WERI-Rb-1 (cell line): ENCODE measurements at regions not wholly inside any gene's neighbourhood (a gene's known extent, or its start where the extent isn't known, plus 50 kb on each side); places are given as distances from the start of the nearest gene placed in this dataset.
"Not testable (repeated sequence)": the region's sequence is repeated elsewhere in the genome, so short reads cannot be mapped to it uniquely, and the experiment has no call there.

ENCODE experiments used
- DNase-seq: peaks from one replicate; pipeline ENCODE4 v3.0.0-alpha.2; 2020
- H3K27ac ChIP-seq: fragments of 250-450 bp; sonication (Bioruptor Pico); 2 replicates; pipeline ENCODE4 v1.5.1; 2020; ENCODE audit warnings: mild to moderate bottlenecking, moderate library complexity
- H3K27me3 ChIP-seq: fragments of 250-450 bp; sonication (Bioruptor Pico); 2 replicates; pipeline ENCODE4 v1.5.1; 2021; ENCODE audit warnings: mild to moderate bottlenecking, low read depth, moderate library complexity; ENCODE audit not compliant: insufficient read depth, severe bottlenecking
- H3K36me3 ChIP-seq: fragments of 250-450 bp; sonication (Bioruptor Pico); 2 replicates; pipeline ENCODE4 v1.5.1; 2020; ENCODE audit warnings: mild to moderate bottlenecking, moderate library complexity
- H3K4me3 ChIP-seq: 2 replicates; pipeline ENCODE4 v1.5.1; 2011; ENCODE audit warnings: low read depth, mild to moderate bottlenecking, control low read depth, low read length
- H3K9me3 ChIP-seq: fragments of 250-450 bp; sonication (Bioruptor Pico); 2 replicates; pipeline ENCODE4 v1.5.1; 2021; ENCODE audit warnings: mild to moderate bottlenecking, moderate library complexity; ENCODE audit not compliant: severe bottlenecking
- CTCF ChIP-seq: IDR thresholded peaks from 2 replicates; pipeline ENCODE4 v1.5.1; 2011; ENCODE audit warnings: low read depth, mild to moderate bottlenecking, control low read depth, inconsistent platforms, low read length

DNA sequence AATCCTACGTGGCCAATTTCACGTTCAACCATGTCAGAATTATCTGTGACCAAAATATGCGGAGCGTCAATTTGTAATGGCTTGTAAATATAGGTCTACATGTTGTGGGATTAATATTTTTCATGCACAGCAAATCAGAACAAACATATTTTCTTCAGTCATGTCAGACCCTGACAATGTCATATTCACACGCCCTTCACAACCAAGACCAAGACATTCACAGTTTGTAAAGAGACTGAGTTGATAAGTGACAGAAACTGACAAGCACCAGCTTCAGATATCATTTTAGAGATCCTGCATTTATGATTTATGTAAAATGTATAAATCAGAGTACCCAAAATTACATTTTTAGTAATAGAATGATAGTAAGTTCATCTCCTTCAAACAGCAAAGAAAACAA, 57.3 kb upstream of the NOVA1 start:
- H3K9me3 ChIP-seq: no peaks in the 10 kb centered on the region
- TF ChIP-seq CTCF: no peak
- no peaks in the 10 kb centered on the region for H3K27me3 ChIP-seq
- no peak for DNase-seq
- H3K27ac ChIP-seq: no peak overlapping the region
- no peaks in the 10 kb centered on the region for H3K36me3 ChIP-seq
- H3K4me3 ChIP-seq: no peak overlapping the region

DNA sequence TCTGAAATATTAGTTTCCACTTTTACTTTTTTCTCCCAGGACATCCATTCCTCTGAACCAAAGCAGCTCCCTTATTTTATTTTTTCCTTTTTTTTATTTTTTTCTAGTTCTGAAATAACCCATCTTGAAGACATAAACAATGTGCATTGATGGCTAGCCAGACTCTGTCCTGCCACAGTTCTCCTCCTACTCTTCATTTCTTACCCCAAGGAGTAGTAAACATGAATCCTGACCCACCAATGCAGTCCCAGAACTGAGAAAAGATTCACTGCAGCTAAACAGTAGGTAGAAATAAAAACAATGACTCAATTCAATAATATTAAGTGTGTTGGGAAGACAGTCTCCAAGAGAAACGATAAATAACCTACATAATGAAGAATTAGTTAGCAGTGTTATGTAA, 65.7 kb upstream of the NOVA1 start:
- H3K4me3 ChIP-seq: no peak overlapping the region
- H3K36me3 ChIP-seq: no peaks in the 10 kb centered on the region
- H3K27ac ChIP-seq: no peak overlapping the region
- H3K27me3 ChIP-seq: no peaks in the 10 kb centered on the region
- no peak for DNase-seq
- no peak for TF ChIP-seq CTCF
- H3K9me3 ChIP-seq: no peaks in the 10 kb centered on the region

GRCh38 chr14:26678732-26679420, 81.0 kb upstream of the NOVA1 start:
- not testable (repeated sequence) for DNase-seq

DNA sequence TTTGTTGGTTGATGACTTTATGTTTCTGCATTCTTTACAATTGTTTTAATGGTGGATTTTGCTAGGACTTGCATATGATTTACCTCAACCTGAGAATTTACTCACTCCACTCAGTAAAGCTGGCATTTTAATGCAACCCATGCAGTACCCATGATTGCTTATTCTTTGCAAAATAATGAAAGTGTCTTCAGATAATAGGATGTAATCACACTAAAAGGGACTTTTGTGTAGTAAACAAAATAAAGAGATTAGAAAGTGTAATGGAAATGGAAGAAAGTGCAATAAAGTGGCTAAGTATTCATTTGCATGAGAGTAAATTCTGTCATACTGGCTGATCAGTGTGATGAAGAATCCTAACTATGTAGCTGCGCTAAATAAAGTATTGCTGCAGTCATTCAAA, 87.6 kb upstream of the NOVA1 start:
- DNase-seq: no peak
- H3K27ac ChIP-seq: no peak overlapping the region
- H3K36me3 ChIP-seq: no peaks in the 10 kb centered on the region
- H3K4me3 ChIP-seq: no peak overlapping the region
- TF ChIP-seq CTCF: no peak
- H3K27me3 ChIP-seq: no peaks in the 10 kb centered on the region
- H3K9me3 ChIP-seq: peaks cover 5% of the 10 kb centered on the region

More at GRCh38 chr14:26678732-26679420, 81.0 kb upstream of the NOVA1 start:
- H3K9me3 ChIP-seq, H3K4me3 ChIP-seq, H3K36me3 ChIP-seq, H3K27me3 ChIP-seq, H3K27ac ChIP-seq: not testable (repeated sequence)

GRCh38 chr14:26687301-26687837, 89.5 kb upstream of the NOVA1 start:
- H3K27me3 ChIP-seq: no peaks in the 10 kb centered on the region
- TF ChIP-seq CTCF: no peak
- H3K36me3 ChIP-seq: no peaks in the 10 kb centered on the region
- H3K9me3 ChIP-seq: no peaks in the 10 kb centered on the region
- H3K4me3 ChIP-seq: no peak overlapping the region
- no peak overlapping the region for H3K27ac ChIP-seq
- no peak for DNase-seq

DNA sequence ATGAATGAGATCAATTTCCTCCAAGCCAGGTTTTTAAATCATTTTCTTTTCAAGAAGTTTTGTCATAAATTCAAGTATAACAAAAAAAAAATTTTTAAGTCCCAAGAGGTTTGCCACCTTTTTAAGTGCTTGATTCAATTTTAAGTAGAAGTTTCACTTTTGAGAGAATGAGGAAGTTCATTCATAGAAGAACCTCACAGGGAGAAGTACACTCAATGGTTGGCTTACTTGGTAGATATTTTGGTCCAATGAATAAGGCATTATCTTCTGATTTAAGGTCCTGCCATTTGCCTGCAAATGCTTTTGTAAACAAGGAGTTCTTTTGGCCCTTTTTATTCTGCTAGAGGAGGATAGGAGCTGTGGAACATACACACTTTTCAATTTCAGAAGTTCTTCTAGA, 96.7 kb upstream of the NOVA1 start:
- Histone ChIP-seq H3K36me3 (no peaks in the 10 kb centered on the region), H3K27ac (no peak overlapping the region), H3K27me3 (no peaks in the 10 kb centered on the region), H3K4me3 (no peak overlapping the region), H3K9me3 (no peaks in the 10 kb centered on the region)
- no peak for DNase-seq
- TF ChIP-seq CTCF: no peak
